A549 (cell line): ENCODE measurements at regions not wholly inside any gene's neighbourhood (a gene's known extent, or its start where the extent isn't known, plus 50 kb on each side); places are given as distances from the start of the nearest gene placed in this dataset.

ENCODE experiments used
- ATAC-seq, 2 experiments: fragments of 200-7000 bp in 1 of 2; fragments of >200 bp in 1 of 2; cut with Nextera tagmentation in 1 of 2; cut with Tn5 transposase in 1 of 2; 3 replicates each; pipeline versions ENCODE4 v1.8.0 to v1.9.1; 2018 to 2020; ENCODE audit warnings: mild to moderate bottlenecking in 1 of 2, moderate library complexity in 1 of 2
- CTCF ChIA-PET: fragments of 300-600 bp; sonication (Branson Sonifier 250); formaldehyde crosslinking; extraction: SDS; loops from one replicate; lab custom pipeline; 2021; ENCODE audit warnings: antibody characterized with exemption, inconsistent platforms; lab: Yijun Ruan, JAX
- POLR2A ChIA-PET: fragments of 350-600 bp; formaldehyde crosslinking; extraction: SDS; loops from one replicate; lab custom pipeline; 2021; ENCODE audit warnings: antibody characterized with exemption, inconsistent platforms; lab: Yijun Ruan, JAX
- DNase-seq, 2 experiments: peaks; one replicate each; pipeline versions ENCODE4 v3.0.0 to v3.0.0-alpha.2; 2011 to 2016; ENCODE audit warnings: low read depth in 1 of 2, low spot score in 1 of 2
- FAIRE-seq: peaks from 2 replicates; lab custom pipeline; 2011; peaks lifted over from hg19 to GRCh38; lab: Jason Lieb, UNC
- H3K27ac ChIP-seq, 2 experiments: fragments of >200 bp; sonication (Bioruptor Twin); formaldehyde crosslinking; 3 replicates each; pipeline ENCODE4 v1.5.1; 2016 to 2017
- H3K4me1 ChIP-seq: fragments of >200 bp; sonication (Bioruptor Twin); formaldehyde crosslinking; 3 replicates; pipeline ENCODE4 v1.6.1; 2016
- H3K4me2 ChIP-seq: fragments of >200 bp; sonication (Bioruptor Twin); formaldehyde crosslinking; 3 replicates; pipeline ENCODE4 v1.6.1; 2016
- H3K4me3 ChIP-seq: fragments of >200 bp; sonication (Bioruptor Twin); formaldehyde crosslinking; 3 replicates; pipeline ENCODE4 v1.5.1; 2016
- H3K9me3 ChIP-seq: fragments of >200 bp; sonication (Bioruptor Twin); formaldehyde crosslinking; 3 replicates; pipeline ENCODE4 v1.6.1; 2016
- CEBPB ChIP-seq, 2 experiments: fragments of >200 bp in 1 of 2; sonication (Bioruptor Twin) in 1 of 2; formaldehyde crosslinking in 1 of 2; IDR thresholded peaks; 2 replicates each; pipeline ENCODE4 v1.6.1; 2012 to 2016
- EHMT2 ChIP-seq: fragments of 200-600 bp; sonication (generic); IDR thresholded peaks from 2 replicates; pipeline ENCODE4 v1.6.1; 2016; ENCODE audit warnings: antibody characterized with exemption, low read depth, mild to moderate bottlenecking, moderate library complexity
- ESRRA ChIP-seq: fragments of 150-350 bp; IDR thresholded peaks from 2 replicates; pipeline ENCODE4 v1.6.1; 2014; ENCODE audit warnings: mild to moderate bottlenecking, low read length, borderline replicate concordance
- FOXS1 ChIP-seq: fragments of 250-450 bp; sonication (Bioruptor Pico); IDR thresholded peaks from 2 replicates; pipeline ENCODE4 v1.5.0; 2020; ENCODE audit warnings: mild to moderate bottlenecking, moderate library complexity
- JUNB ChIP-seq: fragments of >200 bp; sonication (Bioruptor Twin); formaldehyde crosslinking; IDR thresholded peaks from 2 replicates; pipeline ENCODE4 v1.6.1; 2016
- MAFK ChIP-seq: fragments of 450-650 bp; IDR thresholded peaks from 2 replicates; pipeline ENCODE4 v1.6.1; 2014; ENCODE audit not compliant: partially characterized antibody
- MAZ ChIP-seq: fragments of 150-350 bp; IDR thresholded peaks from 2 replicates; pipeline ENCODE4 v1.6.1; 2014; ENCODE audit warnings: antibody characterized with exemption, low read depth, low read length, borderline replicate concordance
- RAD21 ChIP-seq, 2 experiments: fragments of >200 bp in 1 of 2; sonication (Bioruptor Twin) in 1 of 2; formaldehyde crosslinking in 1 of 2; IDR thresholded peaks in 1 of 2; conservative IDR thresholded peaks in 1 of 2; 2 replicates in 1 of 2; 3 replicates in 1 of 2; pipeline ENCODE4 v1.6.1; 2012 to 2018; ENCODE audit warnings: inconsistent platforms in 1 of 2
- RFX5 ChIP-seq: fragments of 450-650 bp; IDR thresholded peaks from 2 replicates; pipeline ENCODE4 v1.7.1; 2014; ENCODE audit warnings: antibody characterized with exemption, mild to moderate bottlenecking, moderate library complexity
- SMC3 ChIP-seq: fragments of >200 bp; sonication (Bioruptor Twin); formaldehyde crosslinking; IDR thresholded peaks from 3 replicates; pipeline ENCODE4 v1.6.1; 2018; ENCODE audit warnings: inconsistent platforms
- SREBF2 ChIP-seq: fragments of 450-650 bp; IDR thresholded peaks from 2 replicates; pipeline ENCODE4 v1.6.1; 2014; ENCODE audit warnings: mild to moderate bottlenecking, moderate library complexity
- TFCP2L1 ChIP-seq: fragments of 250-450 bp; sonication (Bioruptor Pico); IDR thresholded peaks from 2 replicates; pipeline ENCODE4 v1.5.0; 2021; ENCODE audit warnings: mild to moderate bottlenecking
- ZFP36 ChIP-seq: fragments of 450-650 bp; IDR thresholded peaks from 2 replicates; pipeline ENCODE4 v1.6.1; 2014; ENCODE audit warnings: borderline replicate concordance; ENCODE audit not compliant: partially characterized antibody
- ZSCAN20 ChIP-seq: fragments of 250-450 bp; sonication (Bioruptor Pico); IDR thresholded peaks from 2 replicates; pipeline ENCODE4 v1.8.0; 2022; ENCODE audit warnings: mild to moderate bottlenecking, moderate library complexity
- WGBS: methylation state at CpG from one replicate; pipeline ENCODE4 v1.1.6; 2017; ENCODE audit errors: missing lambda C conversion rate; 5-methylcytosine and 5-hydroxymethylcytosine counted together
- TF ChIP-seq, protein P1 (sequence below): fragments of >200 bp; sonication (Bioruptor Twin); formaldehyde crosslinking; IDR thresholded peaks from 3 replicates; pipeline ENCODE4 v1.5.1; 2016
- TF ChIP-seq, protein P2 (sequence below): IDR thresholded peaks from 2 replicates; pipeline ENCODE4 v1.6.1; 2012
- TF ChIP-seq, protein P3 (sequence below): IDR thresholded peaks from 2 replicates; pipeline ENCODE4 v1.6.1; 2012; ENCODE audit warnings: low read depth, borderline replicate concordance
- TF ChIP-seq, protein P4 (sequence below): fragments of 200-600 bp; sonication (generic); IDR thresholded peaks from 2 replicates; pipeline ENCODE4 v1.6.1; 2016; ENCODE audit warnings: antibody characterized with exemption, mild to moderate bottlenecking, moderate library complexity

DNA sequence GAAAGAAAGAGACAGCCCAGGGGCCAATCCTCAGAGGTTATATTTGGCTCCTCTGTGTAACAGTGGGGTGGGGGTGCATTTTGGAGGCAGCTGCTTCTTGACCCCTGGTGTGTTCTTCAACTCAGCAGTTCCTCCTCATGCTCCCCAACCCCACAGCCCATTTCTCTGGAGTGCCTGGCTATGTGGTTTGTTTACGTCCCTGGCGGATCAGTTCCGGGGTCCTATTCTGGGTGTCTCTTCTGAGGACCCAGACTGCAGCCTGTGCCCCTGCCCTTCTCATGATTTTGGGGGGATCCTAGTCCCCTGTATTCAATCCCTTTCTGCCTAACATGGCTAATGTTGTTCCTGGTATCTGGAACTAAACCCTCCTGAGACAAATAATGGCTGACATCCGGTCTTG, 70.5 kb upstream of the SULF2 start:
- no peak for DNase-seq
- 81% methylated on average over 4 of the region's 4 CpGs for WGBS
- TF ChIP-seq CEBPB (IDR thresholded peaks at IDR 0.05) = no peak
- no peak for TF ChIP-seq JUNB
- no peak for TF ChIP-seq SREBF2
- TF ChIP-seq MAZ = no peak
- TF ChIP-seq RFX5 = no peak
- no peaks in the 10 kb centered on the region for H3K4me1 ChIP-seq
- H3K9me3 ChIP-seq = no peaks in the 10 kb centered on the region
- ChIA-PET CTCF (interaction anchor here (1.0 kb wide), 1 partner anchor 765 kb away, joined by 3 read pairs; no protein-coding TSS in a partner anchor), POLR2A (no interaction called here)
- no peak overlapping the region for H3K4me2 ChIP-seq
- no peak overlapping the region for H3K27ac ChIP-seq
- H3K4me3 ChIP-seq = no peak overlapping the region
- FAIRE-seq = no peak
- ATAC-seq = no peak

DNA sequence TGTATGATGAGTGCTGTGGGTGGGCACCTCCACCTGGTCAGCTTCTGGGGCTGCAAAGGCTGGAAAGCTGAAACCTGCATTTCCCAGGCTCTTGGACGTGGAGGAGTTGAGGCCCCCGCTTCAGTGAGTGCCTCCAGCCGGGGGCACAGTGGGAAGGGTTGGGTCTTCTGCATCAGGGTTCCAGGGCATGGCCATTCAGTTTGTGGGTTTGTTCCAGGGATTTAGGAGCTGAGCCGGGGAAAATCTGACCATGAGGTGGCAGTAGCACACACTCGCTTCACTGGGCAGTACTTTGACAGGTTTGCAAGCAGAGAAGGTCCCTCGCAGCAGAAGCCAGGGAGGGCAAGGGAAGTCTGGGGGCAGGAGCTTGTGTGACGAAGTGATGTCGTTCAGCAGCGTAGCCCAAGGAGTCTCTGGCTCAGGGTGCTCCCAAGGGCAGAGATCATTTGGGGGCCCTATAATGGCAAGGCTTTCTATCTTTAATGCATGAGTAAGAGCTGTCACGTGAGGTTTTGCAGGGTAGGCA, 69.5 kb upstream of the SULF2 start:
- DNase-seq = peak; percentile 55 to 65
- ChIA-PET CTCF (interaction anchor here (0.6 to 1.3 kb wide), 6 partner anchors 15 to 765 kb away, joined by 3 to 7 read pairs (median 4); no protein-coding TSS in a partner anchor), POLR2A (interaction anchor here (0.6 kb wide), 1 partner anchor 19 kb away, joined by 4 read pairs; no protein-coding TSS in a partner anchor)
- H3K4me3 ChIP-seq = no peak overlapping the region
- H3K9me3 ChIP-seq = no peaks in the 10 kb centered on the region
- TF ChIP-seq SMC3 (peak; percentile 60), TFCP2L1 (no peak), RAD21 (conservative IDR thresholded peaks at IDR 0.05 in 1 of 2, IDR thresholded peaks at IDR 0.05 in 1 of 2) (peak; percentile 58 to 70)
- TF ChIP-seq, protein P1, sequence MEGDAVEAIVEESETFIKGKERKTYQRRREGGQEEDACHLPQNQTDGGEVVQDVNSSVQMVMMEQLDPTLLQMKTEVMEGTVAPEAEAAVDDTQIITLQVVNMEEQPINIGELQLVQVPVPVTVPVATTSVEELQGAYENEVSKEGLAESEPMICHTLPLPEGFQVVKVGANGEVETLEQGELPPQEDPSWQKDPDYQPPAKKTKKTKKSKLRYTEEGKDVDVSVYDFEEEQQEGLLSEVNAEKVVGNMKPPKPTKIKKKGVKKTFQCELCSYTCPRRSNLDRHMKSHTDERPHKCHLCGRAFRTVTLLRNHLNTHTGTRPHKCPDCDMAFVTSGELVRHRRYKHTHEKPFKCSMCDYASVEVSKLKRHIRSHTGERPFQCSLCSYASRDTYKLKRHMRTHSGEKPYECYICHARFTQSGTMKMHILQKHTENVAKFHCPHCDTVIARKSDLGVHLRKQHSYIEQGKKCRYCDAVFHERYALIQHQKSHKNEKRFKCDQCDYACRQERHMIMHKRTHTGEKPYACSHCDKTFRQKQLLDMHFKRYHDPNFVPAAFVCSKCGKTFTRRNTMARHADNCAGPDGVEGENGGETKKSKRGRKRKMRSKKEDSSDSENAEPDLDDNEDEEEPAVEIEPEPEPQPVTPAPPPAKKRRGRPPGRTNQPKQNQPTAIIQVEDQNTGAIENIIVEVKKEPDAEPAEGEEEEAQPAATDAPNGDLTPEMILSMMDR = peak; percentile 44
- 10% methylated on average over 10 of the region's 10 CpGs for WGBS
- no peaks in the 10 kb centered on the region for H3K4me1 ChIP-seq
- H3K27ac ChIP-seq = no peak overlapping the region
- no peak overlapping the region for H3K4me2 ChIP-seq
- ATAC-seq = peak; percentile 71 to 90; a peak in 5 of 6 replicates
- no peak for FAIRE-seq

DNA sequence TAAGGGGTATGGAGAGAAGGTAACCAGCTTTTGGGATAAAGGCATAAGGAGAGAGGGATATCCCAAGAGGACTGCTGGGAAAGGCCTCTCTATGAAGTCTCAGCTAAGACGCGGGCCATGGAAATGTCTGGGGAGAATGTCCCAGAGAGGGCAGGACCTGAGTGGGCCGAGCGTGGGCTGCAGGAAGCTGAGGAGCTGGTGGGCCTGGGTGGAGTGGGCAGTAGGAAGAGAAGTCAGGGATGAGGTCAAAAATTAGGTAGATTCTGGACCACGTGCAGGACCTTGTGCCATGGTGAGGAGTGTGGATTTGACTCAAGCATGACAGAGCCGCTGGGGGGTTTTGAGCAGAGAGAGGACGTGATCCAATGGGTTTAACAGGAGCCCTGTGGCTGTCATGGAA, 66.5 kb upstream of the SULF2 start:
- POLR2A ChIA-PET = no interaction called here
- no peaks in the 10 kb centered on the region for H3K9me3 ChIP-seq
- 40% methylated on average over 7 of the region's 7 CpGs for WGBS
- FAIRE-seq (no peak), ATAC-seq (no peak), DNase-seq (no peak)
- no peak overlapping the region for H3K27ac ChIP-seq
- CTCF ChIA-PET = interaction anchor here (1.1 kb wide), 1 partner anchor 43 kb away, joined by 6 read pairs; no protein-coding TSS in a partner anchor
- H3K4me3 ChIP-seq = no peak overlapping the region
- TF ChIP-seq ZFP36 = no peak
- TF ChIP-seq ESRRA = no peak
- TF ChIP-seq EHMT2 = no peak
- no peak for TF ChIP-seq MAFK
- TF ChIP-seq, protein P2, sequence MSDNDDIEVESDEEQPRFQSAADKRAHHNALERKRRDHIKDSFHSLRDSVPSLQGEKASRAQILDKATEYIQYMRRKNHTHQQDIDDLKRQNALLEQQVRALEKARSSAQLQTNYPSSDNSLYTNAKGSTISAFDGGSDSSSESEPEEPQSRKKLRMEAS = no peak
- no peak for TF ChIP-seq SREBF2
- TF ChIP-seq TFCP2L1 = no peak
- H3K4me1 ChIP-seq = no peaks in the 10 kb centered on the region
- H3K4me2 ChIP-seq = no peak overlapping the region

DNA sequence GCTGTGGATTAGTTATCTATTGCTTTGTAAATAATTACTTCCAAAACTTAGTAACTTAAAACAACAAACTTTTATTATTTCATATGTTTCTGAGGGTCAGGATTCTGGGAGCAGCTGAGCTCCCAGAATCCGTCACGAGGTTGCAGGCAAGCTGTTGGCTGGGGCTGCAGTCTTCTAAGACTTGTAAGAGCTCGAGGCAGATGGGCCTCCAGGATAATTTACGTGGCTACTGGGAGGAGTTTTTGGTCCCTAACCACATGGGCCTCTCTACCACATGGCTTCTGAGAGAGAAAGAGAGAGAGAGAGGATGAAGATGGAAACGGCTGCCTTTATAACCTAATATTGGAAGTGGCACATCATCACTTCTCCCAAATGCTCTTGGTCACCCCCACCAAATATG, 64.9 kb upstream of the SULF2 start:
- Histone ChIP-seq H3K27ac (no peak overlapping the region), H3K4me2 (no peak overlapping the region), H3K9me3 (no peaks in the 10 kb centered on the region), H3K4me3 (no peak overlapping the region), H3K4me1 (no peaks in the 10 kb centered on the region)
- POLR2A ChIA-PET = no interaction called here
- WGBS = 40% methylated on average over 5 of the region's 5 CpGs
- ATAC-seq = no peak
- FAIRE-seq = no peak
- CTCF ChIA-PET = interaction anchor here (1.4 kb wide), 1 partner anchor 45 kb away, joined by 5 read pairs; no protein-coding TSS in a partner anchor
- no peak for DNase-seq
- TF ChIP-seq TFCP2L1 = no peak
- TF ChIP-seq SREBF2 = no peak
- no peak for TF ChIP-seq ZFP36
- no peak for TF ChIP-seq MAZ
- TF ChIP-seq ZSCAN20 (CRISPR knock-in tag) = no peak
- no peak for TF ChIP-seq FOXS1 (CRISPR knock-in tag)
- TF ChIP-seq, protein P3, sequence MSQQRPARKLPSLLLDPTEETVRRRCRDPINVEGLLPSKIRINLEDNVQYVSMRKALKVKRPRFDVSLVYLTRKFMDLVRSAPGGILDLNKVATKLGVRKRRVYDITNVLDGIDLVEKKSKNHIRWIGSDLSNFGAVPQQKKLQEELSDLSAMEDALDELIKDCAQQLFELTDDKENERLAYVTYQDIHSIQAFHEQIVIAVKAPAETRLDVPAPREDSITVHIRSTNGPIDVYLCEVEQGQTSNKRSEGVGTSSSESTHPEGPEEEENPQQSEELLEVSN = no peak
- TF ChIP-seq, protein P4, sequence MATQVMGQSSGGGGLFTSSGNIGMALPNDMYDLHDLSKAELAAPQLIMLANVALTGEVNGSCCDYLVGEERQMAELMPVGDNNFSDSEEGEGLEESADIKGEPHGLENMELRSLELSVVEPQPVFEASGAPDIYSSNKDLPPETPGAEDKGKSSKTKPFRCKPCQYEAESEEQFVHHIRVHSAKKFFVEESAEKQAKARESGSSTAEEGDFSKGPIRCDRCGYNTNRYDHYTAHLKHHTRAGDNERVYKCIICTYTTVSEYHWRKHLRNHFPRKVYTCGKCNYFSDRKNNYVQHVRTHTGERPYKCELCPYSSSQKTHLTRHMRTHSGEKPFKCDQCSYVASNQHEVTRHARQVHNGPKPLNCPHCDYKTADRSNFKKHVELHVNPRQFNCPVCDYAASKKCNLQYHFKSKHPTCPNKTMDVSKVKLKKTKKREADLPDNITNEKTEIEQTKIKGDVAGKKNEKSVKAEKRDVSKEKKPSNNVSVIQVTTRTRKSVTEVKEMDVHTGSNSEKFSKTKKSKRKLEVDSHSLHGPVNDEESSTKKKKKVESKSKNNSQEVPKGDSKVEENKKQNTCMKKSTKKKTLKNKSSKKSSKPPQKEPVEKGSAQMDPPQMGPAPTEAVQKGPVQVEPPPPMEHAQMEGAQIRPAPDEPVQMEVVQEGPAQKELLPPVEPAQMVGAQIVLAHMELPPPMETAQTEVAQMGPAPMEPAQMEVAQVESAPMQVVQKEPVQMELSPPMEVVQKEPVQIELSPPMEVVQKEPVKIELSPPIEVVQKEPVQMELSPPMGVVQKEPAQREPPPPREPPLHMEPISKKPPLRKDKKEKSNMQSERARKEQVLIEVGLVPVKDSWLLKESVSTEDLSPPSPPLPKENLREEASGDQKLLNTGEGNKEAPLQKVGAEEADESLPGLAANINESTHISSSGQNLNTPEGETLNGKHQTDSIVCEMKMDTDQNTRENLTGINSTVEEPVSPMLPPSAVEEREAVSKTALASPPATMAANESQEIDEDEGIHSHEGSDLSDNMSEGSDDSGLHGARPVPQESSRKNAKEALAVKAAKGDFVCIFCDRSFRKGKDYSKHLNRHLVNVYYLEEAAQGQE = no peak
